ENCODE measurements at regions not wholly inside any gene's neighbourhood (a gene's known extent, or its start where the extent isn't known, plus 50 kb on each side); places are given as distances from the start of the nearest gene placed in this dataset.

DNA sequence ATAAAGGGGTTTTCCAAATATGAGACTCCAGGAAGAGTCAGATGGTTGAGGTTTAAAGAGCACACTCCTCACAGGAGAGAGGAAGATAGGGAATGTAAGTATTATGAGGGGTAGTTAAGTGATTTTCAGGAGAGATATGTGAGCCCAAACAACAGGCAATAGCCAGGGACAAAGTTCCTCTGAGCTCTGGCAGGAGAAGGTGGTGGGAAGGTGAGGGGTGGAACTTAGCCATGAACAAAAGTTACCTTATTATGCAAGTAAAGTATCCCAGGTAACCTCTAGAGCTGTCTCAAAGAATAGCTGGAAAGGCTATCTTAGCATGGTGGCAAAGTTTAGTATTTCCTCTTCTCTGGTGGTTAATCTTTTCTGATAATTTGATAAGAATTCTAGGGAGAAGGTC lies 450.5 kb upstream of the PTPRD start:
- TF ChIP-seq EZH2phosphoT487 (IDR thresholded peaks at IDR 0.05; ENCODE audit: low read length) (no peak), EZH2 (optimal IDR thresholded peaks at IDR 0.05; ENCODE audit: low read depth, low read length) (no peak)
- TF ChIP-seq, protein P1, sequence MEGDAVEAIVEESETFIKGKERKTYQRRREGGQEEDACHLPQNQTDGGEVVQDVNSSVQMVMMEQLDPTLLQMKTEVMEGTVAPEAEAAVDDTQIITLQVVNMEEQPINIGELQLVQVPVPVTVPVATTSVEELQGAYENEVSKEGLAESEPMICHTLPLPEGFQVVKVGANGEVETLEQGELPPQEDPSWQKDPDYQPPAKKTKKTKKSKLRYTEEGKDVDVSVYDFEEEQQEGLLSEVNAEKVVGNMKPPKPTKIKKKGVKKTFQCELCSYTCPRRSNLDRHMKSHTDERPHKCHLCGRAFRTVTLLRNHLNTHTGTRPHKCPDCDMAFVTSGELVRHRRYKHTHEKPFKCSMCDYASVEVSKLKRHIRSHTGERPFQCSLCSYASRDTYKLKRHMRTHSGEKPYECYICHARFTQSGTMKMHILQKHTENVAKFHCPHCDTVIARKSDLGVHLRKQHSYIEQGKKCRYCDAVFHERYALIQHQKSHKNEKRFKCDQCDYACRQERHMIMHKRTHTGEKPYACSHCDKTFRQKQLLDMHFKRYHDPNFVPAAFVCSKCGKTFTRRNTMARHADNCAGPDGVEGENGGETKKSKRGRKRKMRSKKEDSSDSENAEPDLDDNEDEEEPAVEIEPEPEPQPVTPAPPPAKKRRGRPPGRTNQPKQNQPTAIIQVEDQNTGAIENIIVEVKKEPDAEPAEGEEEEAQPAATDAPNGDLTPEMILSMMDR (IDR thresholded peaks at IDR 0.05; ENCODE audit: low read length): no peak

Data from MM.1S (cell line).